Activated naive CD4-positive, alpha-beta T cell treated with anti-CD3 and anti-CD28 coated beads, Interleukin-2, amount 50 U/mL, for 72 hours (primary cell): ENCODE measurements at regions not wholly inside any gene's neighbourhood (a gene's known extent, or its start where the extent isn't known, plus 50 kb on each side); places are given as distances from the start of the nearest gene placed in this dataset.

ENCODE experiments used
- ATAC-seq, 2 donors: fragments of 150-1000 bp; cut with Tn5 transposase; 2 replicates each; pipeline ENCODE4 v1.10.0; 2021; ENCODE audit warnings: mild to moderate bottlenecking in 2 of 2, moderate library complexity in 2 of 2
- DNase-seq, 2 donors: peaks; one replicate each; pipeline ENCODE4 v3.0.0; 2021 to 2022; ENCODE audit warnings: low spot score in 2 of 2
- H3K27ac Mint-ChIP-seq, 2 donors: one replicate each; pipeline ENCODE4 v1.8.0; 2022; ENCODE audit warnings: mild to moderate bottlenecking in 2 of 2, mixed read lengths in 2 of 2
- H3K36me3 Mint-ChIP-seq, 2 donors: one replicate each; pipeline ENCODE4 v1.8.0; 2022; ENCODE audit warnings: mixed read lengths in 2 of 2
- H3K9me3 Mint-ChIP-seq, 2 donors: one replicate each; pipeline ENCODE4 v1.8.0; 2022; ENCODE audit warnings: mixed read lengths in 2 of 2

DNA sequence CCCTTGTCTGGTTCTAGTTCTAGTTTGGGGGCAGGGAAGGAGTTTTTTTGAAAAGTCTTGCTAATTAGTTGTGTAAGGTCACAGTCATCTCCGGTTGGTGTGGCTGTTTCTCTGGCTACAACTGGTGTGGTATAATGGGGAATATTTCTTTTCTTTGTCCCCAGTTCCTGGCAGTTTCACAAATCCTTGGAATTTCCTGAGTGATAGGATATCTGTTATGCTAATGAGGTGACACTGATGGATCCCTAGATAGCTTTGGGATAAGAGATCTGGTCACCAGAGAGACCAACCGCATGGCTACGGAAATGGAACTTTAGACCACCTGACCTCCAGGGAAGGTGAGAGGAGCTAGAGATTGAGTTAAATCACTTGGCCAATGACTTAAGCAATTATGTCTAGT is 494.6 kb downstream of the ARHGEF28 start:
- Mint-ChIP-seq H3K27ac (no peak overlapping the region), H3K36me3 (no peaks in the 10 kb centered on the region), H3K9me3 (peaks cover 0 to 5% of the 10 kb centered on the region in 2 donors)
- no peak for ATAC-seq
- DNase-seq: no peak

DNA sequence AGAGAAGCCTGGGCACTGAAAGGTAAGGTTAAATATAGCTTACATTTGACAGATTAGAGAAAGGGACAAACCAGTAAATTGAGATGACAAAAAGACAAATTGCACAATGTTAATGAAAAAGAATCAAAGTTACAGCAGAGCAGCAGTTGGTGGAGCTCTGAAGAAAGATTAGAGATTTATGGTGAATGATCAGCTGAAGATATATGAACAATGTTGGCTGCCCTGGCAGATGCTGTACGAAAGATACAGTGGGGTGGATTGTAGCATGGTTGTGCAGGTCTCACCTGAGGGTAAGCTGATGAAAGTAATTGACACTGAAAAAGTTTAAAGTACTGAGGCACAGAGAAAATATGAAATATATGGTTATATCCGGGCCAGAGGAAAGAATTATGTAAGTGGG is 492.1 kb downstream of the ARHGEF28 start:
- no peak overlapping the region for H3K27ac Mint-ChIP-seq
- no peak for ATAC-seq
- H3K9me3 Mint-ChIP-seq: peaks cover 0 to 5% of the 10 kb centered on the region in 2 donors

GRCh38 chr5:74116984-74117383 is 491.0 kb downstream of the ARHGEF28 start:
- H3K27ac Mint-ChIP-seq: no peak overlapping the region
- no peaks in the 10 kb centered on the region for H3K36me3 Mint-ChIP-seq
- ATAC-seq (no peak), DNase-seq (no peak)
- H3K9me3 Mint-ChIP-seq: peaks cover 0 to 5% of the 10 kb centered on the region in 2 donors

More for the DNA sequence above, 492.1 kb downstream of the ARHGEF28 start:
- no peak for DNase-seq
- no peaks in the 10 kb centered on the region for H3K36me3 Mint-ChIP-seq

DNA sequence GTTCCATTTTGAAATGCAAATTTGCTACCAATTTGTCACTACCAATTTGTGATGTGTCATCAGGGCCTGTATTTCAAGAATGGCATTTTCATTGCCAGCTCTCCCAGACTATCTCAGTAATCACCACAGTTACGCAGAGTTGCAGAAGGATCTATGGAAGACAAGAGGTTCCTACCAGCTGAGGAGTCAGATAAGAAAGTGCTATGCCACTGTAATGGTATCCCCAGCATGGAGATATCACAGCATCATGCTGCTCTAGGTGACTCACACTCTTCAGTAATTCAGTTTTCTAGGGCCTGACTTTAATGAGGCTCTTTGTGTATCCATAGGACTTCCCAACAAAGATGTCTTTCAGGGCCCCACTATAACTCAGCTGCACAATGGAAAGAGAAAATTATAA is 490.3 kb downstream of the ARHGEF28 start:
- Mint-ChIP-seq H3K36me3 (no peaks in the 10 kb centered on the region), H3K27ac (no peak overlapping the region), H3K9me3 (peaks cover 0 to 5% of the 10 kb centered on the region in 2 donors)
- DNase-seq: no peak
- no peak for ATAC-seq

DNA sequence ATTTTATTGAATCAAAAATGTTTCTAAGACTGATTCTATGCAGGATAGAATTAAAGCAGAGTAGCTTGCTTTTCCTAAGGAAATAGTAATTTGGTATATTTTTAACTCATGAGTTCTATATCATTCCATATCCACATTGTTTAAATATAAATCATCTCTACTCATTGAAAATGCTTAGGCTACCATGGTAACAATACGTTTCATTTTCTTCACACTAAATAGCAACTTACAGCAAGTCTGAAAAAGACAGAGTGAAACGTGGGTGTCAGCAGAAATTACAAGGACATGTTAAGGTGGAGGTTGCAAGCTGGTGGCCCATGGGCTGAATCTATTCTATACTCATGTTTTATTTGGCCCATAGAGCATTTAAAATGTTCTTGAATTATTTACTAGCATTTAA is 487.9 kb downstream of the ARHGEF28 start:
- H3K36me3 Mint-ChIP-seq: no peaks in the 10 kb centered on the region
- ATAC-seq: no peak

GRCh38 chr5:74113196-74113540 is 487.2 kb downstream of the ARHGEF28 start:
- peaks cover 0 to 4% of the 10 kb centered on the region in 2 donors for H3K9me3 Mint-ChIP-seq
- no peak overlapping the region for H3K27ac Mint-ChIP-seq

More for the DNA sequence above, 487.9 kb downstream of the ARHGEF28 start:
- no peak for DNase-seq
- H3K9me3 Mint-ChIP-seq: peaks cover 0 to 5% of the 10 kb centered on the region in 2 donors
- H3K27ac Mint-ChIP-seq: no peak overlapping the region

GRCh38 chr5:74112372-74113195 is 486.6 kb downstream of the ARHGEF28 start:
- DNase-seq (no peak), ATAC-seq (no peak)
- Mint-ChIP-seq H3K36me3 (no peaks in the 10 kb centered on the region), H3K27ac (no peak overlapping the region), H3K9me3 (no peaks in the 10 kb centered on the region)

More at GRCh38 chr5:74113196-74113540, 487.2 kb downstream of the ARHGEF28 start:
- no peaks in the 10 kb centered on the region for H3K36me3 Mint-ChIP-seq
- ATAC-seq: no peak
- DNase-seq: no peak

DNA sequence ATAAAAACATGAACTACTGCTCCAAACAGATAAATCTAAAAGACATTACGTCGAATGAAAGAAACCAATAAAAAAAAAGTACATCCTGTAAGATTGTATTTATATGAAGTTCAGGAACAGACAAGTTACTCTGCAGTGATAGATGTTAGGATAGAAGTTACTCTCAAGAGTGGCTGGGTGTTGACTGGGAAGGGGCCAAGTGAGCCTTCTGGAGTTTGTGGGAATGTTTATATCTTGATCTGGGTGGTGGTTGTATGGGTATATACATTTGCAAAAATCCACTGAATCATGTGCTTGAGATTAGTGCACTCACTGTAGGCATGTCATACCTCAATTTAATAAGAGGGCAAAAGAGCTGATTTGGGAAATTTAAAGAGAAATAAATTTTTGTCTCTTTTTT is 485.8 kb downstream of the ARHGEF28 start:
- no peaks in the 10 kb centered on the region for H3K9me3 Mint-ChIP-seq
- ATAC-seq: no peak
- H3K27ac Mint-ChIP-seq: no peak overlapping the region
- no peak for DNase-seq
- H3K36me3 Mint-ChIP-seq: no peaks in the 10 kb centered on the region

DNA sequence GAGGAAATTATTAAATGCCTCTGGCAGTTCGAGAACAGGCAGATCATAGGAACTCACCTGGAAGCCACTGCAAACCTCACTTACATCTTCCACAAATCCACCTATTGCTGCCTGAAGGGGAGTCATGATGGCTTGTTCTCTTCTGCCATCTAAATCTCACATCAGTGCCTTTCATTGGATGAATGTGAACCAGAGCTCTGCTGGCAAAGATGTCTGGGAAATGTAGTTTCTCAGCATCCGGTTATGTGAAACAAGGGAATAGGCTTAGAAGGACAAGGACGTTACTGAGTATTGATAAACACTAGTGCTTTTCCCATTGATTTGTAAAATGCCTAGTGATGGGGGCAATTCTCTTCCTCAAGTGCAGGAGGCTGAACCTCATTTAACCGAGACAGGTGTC is 483.3 kb downstream of the ARHGEF28 start:
- no peaks in the 10 kb centered on the region for H3K36me3 Mint-ChIP-seq
- no peaks in the 10 kb centered on the region for H3K9me3 Mint-ChIP-seq
- no peak overlapping the region for H3K27ac Mint-ChIP-seq

DNA sequence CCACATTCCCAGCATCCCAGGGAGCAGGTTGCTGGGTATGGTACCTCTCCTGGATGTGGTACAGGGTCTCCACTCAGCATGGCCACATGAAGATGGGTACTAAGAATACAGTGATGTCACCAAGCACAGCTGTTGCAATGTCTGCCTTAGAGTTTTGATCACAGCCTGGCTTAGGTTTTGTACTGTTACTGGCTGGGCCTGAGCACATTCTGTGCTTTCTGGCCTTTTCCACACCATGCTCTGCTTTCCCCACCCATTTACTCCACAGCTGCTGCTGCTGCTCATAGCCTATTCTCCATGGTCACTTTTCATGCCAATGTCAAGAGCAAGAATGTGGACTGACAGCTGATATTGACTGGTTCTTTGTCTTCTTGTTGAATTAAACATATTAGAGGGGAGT is 481.9 kb downstream of the ARHGEF28 start:
- no peak for DNase-seq
- ATAC-seq: no peak
- no peaks in the 10 kb centered on the region for H3K36me3 Mint-ChIP-seq
- H3K27ac Mint-ChIP-seq: no peak overlapping the region
- peaks cover 0 to 5% of the 10 kb centered on the region in 2 donors for H3K9me3 Mint-ChIP-seq

More for the DNA sequence above, 483.3 kb downstream of the ARHGEF28 start:
- DNase-seq: no peak
- no peak for ATAC-seq

GRCh38 chr5:74105126-74105780 is 479.3 kb downstream of the ARHGEF28 start:
- Mint-ChIP-seq H3K27ac (no peak overlapping the region), H3K36me3 (no peaks in the 10 kb centered on the region)
- DNase-seq: no peak

DNA sequence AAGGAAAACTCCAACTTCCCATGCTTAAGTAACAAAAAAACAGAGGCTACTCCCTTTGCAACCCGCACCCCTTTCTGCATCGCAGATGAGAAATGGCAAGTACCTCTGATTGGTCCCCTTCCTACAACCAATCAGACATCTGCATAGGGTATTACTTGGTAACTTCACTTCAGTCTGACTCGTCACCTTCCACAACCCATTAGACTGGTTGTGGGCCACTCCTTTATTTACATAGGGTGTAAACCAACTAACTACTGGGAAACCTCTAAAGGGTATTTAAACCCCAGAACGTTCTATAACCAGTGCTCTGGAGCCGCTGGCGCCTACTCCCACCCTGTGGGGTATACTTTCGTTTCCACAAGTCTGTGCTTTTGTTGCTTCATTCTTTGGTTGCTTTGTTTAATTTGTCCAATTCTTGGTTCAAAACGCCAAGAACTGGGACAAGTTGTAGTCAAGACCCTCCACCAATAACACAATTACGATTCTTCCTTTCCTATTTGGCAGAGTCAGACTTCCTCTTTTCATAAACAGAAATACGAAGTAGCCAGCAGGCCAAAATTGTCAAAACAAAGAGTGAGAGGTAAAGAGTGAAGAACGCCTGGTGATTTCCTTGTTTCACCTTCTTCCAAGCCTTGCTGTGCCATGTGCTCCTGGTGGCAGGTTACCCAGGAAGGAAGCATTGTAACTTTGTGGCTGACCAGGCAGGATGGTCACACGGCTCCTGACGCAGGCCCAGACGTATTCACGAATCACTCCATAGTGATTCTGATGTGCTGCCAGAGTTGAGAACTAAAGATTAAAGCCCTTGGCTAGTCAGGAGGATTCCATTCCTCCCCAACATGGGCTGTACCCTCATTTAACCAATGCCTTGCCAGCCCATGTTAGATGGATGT is 477.4 kb downstream of the ARHGEF28 start:
- Mint-ChIP-seq H3K27ac (no peak overlapping the region), H3K9me3 (peaks cover 3 to 9% of the 10 kb centered on the region in 2 donors), H3K36me3 (peaks cover 0 to 6% of the 10 kb centered on the region in 2 donors)
- ATAC-seq (no peak), DNase-seq (no peak)

More at GRCh38 chr5:74105126-74105780, 479.3 kb downstream of the ARHGEF28 start:
- ATAC-seq: no peak
- H3K9me3 Mint-ChIP-seq: peaks cover 0 to 5% of the 10 kb centered on the region in 2 donors

GRCh38 chr5:74100268-74100665 is 474.3 kb downstream of the ARHGEF28 start:
- no peak overlapping the region for H3K27ac Mint-ChIP-seq
- H3K9me3 Mint-ChIP-seq: peaks cover 4 to 10% of the 10 kb centered on the region in 2 donors
- no peak for ATAC-seq
- peaks cover 0 to 8% of the 10 kb centered on the region in 2 donors for H3K36me3 Mint-ChIP-seq
- no peak for DNase-seq

DNA sequence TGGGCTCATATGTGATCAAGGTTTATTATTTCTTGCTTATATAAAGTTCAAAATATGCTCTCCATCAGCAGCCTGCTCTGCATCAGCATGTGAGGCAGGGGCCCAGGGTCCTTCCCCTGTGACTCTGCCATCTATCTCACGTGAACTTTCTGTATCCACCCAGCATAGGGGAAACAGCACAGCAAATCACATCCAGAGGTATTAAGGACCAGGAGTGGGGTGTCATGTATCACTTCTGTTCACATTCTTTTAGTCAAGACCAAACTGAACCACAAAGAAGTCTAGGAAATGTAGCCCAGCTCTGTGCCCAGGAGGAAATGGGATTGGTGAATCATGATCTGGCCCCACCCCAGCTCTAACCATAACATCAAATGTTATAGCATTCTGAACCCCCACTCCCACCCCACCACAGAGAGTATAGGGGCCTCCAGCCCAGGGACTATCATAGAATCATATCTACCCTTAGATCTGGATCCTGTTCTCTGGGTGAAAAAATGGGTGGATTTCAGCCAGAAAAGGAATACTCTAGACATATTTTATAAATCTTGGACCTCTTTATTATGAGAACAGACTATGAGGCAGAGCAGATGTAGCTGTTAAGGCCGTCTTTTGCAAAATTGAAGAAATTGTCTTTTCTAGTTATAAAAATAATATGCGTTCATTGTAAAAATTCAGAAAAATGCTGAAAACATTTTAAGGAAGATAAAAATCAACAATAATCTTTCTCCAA is 473.7 kb downstream of the ARHGEF28 start:
- Mint-ChIP-seq H3K9me3 (peaks cover 4 to 10% of the 10 kb centered on the region in 2 donors), H3K27ac (no peak overlapping the region), H3K36me3 (peaks cover 0 to 8% of the 10 kb centered on the region in 2 donors)
- no peak for DNase-seq
- ATAC-seq: no peak

- no peak for ATAC-seq
- no peak overlapping the region for H3K27ac Mint-ChIP-seq
- peaks cover 0 to 8% of the 10 kb centered on the region in 2 donors for H3K36me3 Mint-ChIP-seq
- peaks cover 4 to 10% of the 10 kb centered on the region in 2 donors for H3K9me3 Mint-ChIP-seq
- no peak for DNase-seq
Measured at GRCh38 chr5:74098941-74099340, 472.9 kb downstream of the ARHGEF28 start.

- DNase-seq (no peak), ATAC-seq (no peak)
- Mint-ChIP-seq H3K9me3 (peaks cover 4 to 7% of the 10 kb centered on the region in 2 donors), H3K27ac (no peak overlapping the region), H3K36me3 (peaks cover 0 to 8% of the 10 kb centered on the region in 2 donors)
Measured at GRCh38 chr5:74098456-74098855, 472.5 kb downstream of the ARHGEF28 start.
